DOHH2 (cell line): ENCODE measurements at regions not wholly inside any gene's neighbourhood (a gene's known extent, or its start where the extent isn't known, plus 50 kb on each side); places are given as distances from the start of the nearest gene placed in this dataset.

Experiments
- H3F3A ChIP-seq: fragments of 200-600 bp; sonication (generic), shearing (Covaris generic); 2 replicates; pipeline ENCODE4 v1.6.0; 2016; ENCODE audit warnings: antibody characterized with exemption, mild to moderate bottlenecking; ENCODE audit not compliant: control insufficient read depth, insufficient read depth
- H3K27ac ChIP-seq: fragments of 200-600 bp; sonication (generic); 2 replicates; pipeline ENCODE4 v1.5.1; 2014; ENCODE audit warnings: low read depth, mild to moderate bottlenecking, low read length, moderate library complexity
- H3K27me3 ChIP-seq: fragments of 200-600 bp; sonication (generic); 2 replicates; pipeline ENCODE4 v1.6.1; 2014; ENCODE audit warnings: mild to moderate bottlenecking, low read length, mixed read lengths; ENCODE audit not compliant: control insufficient read depth
- H3K36me3 ChIP-seq: fragments of 200-600 bp; sonication (generic); 2 replicates; pipeline ENCODE4 v1.6.1; 2014; ENCODE audit warnings: mild to moderate bottlenecking, low read length, moderate library complexity, mixed read lengths; ENCODE audit not compliant: control insufficient read depth
- H3K4me1 ChIP-seq: fragments of 200-600 bp; sonication (generic); 2 replicates; pipeline ENCODE4 v1.6.1; 2014; ENCODE audit warnings: mild to moderate bottlenecking, low read length, mixed read lengths; ENCODE audit not compliant: control insufficient read depth
- H3K4me2 ChIP-seq: fragments of 200-600 bp; sonication (generic); 2 replicates; pipeline ENCODE4 v1.6.0; 2014; ENCODE audit warnings: mild to moderate bottlenecking, low read length, moderate library complexity
- H3K4me3 ChIP-seq: fragments of 200-600 bp; sonication (generic); 2 replicates; pipeline ENCODE4 v1.5.1; 2014; ENCODE audit warnings: mild to moderate bottlenecking, low read length, mixed read lengths
- H3K79me2 ChIP-seq: fragments of 200-600 bp; sonication (generic); 2 replicates; pipeline ENCODE4 v1.6.1; 2014; ENCODE audit warnings: mild to moderate bottlenecking, low read length, mixed read lengths; ENCODE audit not compliant: control insufficient read depth
- H3K9me2 ChIP-seq: fragments of 200-600 bp; sonication (generic); replicated peaks from 2 replicates; pipeline ENCODE4 v1.6.1; 2014; ENCODE audit warnings: mild to moderate bottlenecking, low read length, mixed read lengths; ENCODE audit not compliant: control insufficient read depth
- H3K9me3 ChIP-seq: fragments of 200-600 bp; sonication (generic); 2 replicates; pipeline ENCODE4 v1.6.1; 2014; ENCODE audit warnings: antibody characterized with exemption, low read length, mixed read lengths; ENCODE audit not compliant: control insufficient read depth, insufficient read depth
- H4K20me1 ChIP-seq: fragments of 200-600 bp; sonication (generic); 2 replicates; pipeline ENCODE4 v1.6.0; 2014; ENCODE audit warnings: low read depth, mild to moderate bottlenecking, antibody characterized with exemption, low read length, moderate library complexity; ENCODE audit not compliant: control insufficient read depth, insufficient read depth
- EZH2phosphoT487 ChIP-seq: fragments of 200-600 bp; sonication (generic); IDR thresholded peaks from 2 replicates; pipeline ENCODE4 v1.6.1; 2017; ENCODE audit warnings: borderline replicate concordance, mild to moderate bottlenecking, antibody characterized with exemption, low read length, moderate library complexity, mixed read lengths
- TF ChIP-seq, protein P1 (sequence below): fragments of 200-600 bp; sonication (generic); IDR thresholded peaks from one replicate; pipeline ENCODE4 v1.5.1; 2014; ENCODE audit warnings: antibody characterized with exemption, mild to moderate bottlenecking, low read depth, low read length; ENCODE audit not compliant: poor library complexity, severe bottlenecking

DNA sequence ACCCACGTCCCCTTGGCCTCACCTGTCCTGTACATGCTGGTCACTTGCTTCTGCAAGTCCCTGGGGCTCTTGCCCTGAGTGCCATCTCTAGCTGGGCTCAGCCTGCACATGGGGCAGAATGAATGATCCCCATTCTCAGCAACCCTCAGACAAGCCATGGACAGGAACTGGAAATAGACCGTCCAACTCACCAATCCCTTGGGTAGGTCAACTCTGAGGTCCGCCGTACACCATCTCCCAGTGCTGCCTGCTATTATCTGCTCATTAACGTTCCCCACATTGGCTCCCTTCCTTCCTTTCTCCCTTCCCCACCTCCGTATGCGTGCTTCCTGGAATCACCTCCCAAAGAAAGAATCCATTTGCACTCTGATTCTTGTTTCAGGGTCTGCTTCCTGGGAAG lies 335.0 kb downstream of the SFMBT2 start:
- H3K27me3 ChIP-seq = no peaks in the 10 kb centered on the region
- no peak overlapping the region for H3K4me3 ChIP-seq
- no peaks in the 10 kb centered on the region for H3F3A ChIP-seq
- no peaks in the 10 kb centered on the region for H3K36me3 ChIP-seq
- no peak overlapping the region for H3K27ac ChIP-seq
- H3K9me3 ChIP-seq = no peaks in the 10 kb centered on the region
- no peaks in the 10 kb centered on the region for H3K79me2 ChIP-seq
- no peaks in the 10 kb centered on the region for H3K4me1 ChIP-seq
- no peak overlapping the region for H3K4me2 ChIP-seq
- H3K9me2 ChIP-seq = no peaks in the 10 kb centered on the region
- H4K20me1 ChIP-seq = no peaks in the 10 kb centered on the region
- TF ChIP-seq, protein P1, sequence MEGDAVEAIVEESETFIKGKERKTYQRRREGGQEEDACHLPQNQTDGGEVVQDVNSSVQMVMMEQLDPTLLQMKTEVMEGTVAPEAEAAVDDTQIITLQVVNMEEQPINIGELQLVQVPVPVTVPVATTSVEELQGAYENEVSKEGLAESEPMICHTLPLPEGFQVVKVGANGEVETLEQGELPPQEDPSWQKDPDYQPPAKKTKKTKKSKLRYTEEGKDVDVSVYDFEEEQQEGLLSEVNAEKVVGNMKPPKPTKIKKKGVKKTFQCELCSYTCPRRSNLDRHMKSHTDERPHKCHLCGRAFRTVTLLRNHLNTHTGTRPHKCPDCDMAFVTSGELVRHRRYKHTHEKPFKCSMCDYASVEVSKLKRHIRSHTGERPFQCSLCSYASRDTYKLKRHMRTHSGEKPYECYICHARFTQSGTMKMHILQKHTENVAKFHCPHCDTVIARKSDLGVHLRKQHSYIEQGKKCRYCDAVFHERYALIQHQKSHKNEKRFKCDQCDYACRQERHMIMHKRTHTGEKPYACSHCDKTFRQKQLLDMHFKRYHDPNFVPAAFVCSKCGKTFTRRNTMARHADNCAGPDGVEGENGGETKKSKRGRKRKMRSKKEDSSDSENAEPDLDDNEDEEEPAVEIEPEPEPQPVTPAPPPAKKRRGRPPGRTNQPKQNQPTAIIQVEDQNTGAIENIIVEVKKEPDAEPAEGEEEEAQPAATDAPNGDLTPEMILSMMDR = no peak
- TF ChIP-seq EZH2phosphoT487 = no peak

DNA sequence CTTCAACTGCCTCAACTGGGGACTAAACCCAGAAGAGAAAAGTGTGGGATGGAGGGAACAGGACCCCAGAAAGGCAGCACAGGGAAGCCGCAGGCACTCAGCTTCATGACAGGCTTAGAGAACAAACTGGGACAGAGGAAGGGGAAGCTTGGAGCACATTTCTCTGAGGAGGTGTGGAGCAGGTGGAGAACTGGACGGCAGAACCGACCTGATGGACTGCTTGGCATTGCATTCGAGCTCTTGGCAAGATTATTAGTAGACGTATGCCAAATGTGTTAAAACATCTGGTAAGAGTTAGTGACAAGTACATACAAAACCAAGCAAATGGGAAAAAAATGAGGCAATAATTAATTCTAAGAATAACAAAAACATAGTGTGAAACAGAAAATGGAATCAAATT lies 335.7 kb downstream of the SFMBT2 start:
- TF ChIP-seq, protein P1 = no peak
- TF ChIP-seq EZH2phosphoT487 = no peak
- no peaks in the 10 kb centered on the region for H3K4me1 ChIP-seq
- H3K79me2 ChIP-seq = no peaks in the 10 kb centered on the region
- H4K20me1 ChIP-seq = no peaks in the 10 kb centered on the region
- no peaks in the 10 kb centered on the region for H3K9me2 ChIP-seq
- H3K4me2 ChIP-seq = no peak overlapping the region
- H3K4me3 ChIP-seq = no peak overlapping the region
- no peaks in the 10 kb centered on the region for H3K36me3 ChIP-seq
- no peak overlapping the region for H3K27ac ChIP-seq
- H3K9me3 ChIP-seq = no peaks in the 10 kb centered on the region
- no peaks in the 10 kb centered on the region for H3F3A ChIP-seq
- no peaks in the 10 kb centered on the region for H3K27me3 ChIP-seq

DNA sequence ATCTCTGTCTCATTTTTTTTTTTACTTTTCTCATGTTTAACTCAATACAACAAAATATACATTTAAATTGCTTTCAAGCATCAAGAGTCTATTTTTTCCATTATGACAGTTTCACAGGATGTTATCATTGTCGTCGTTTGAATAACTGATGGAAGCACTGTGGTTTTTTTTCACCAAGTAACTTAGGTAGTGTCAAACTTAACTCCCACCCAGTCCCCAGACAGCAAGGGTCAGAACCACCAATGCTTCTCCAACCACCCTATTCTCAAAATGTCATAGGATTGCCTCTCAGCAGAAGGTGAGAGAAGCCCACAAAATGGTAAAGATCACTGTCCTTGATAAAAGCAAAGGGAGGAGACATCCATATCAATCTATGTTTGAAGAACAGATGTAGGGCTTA lies 339.4 kb downstream of the SFMBT2 start:
- Histone ChIP-seq H3K27ac (no peak overlapping the region), H3K4me2 (no peak overlapping the region), H3K79me2 (no peaks in the 10 kb centered on the region), H3K27me3 (no peaks in the 10 kb centered on the region), H3K9me3 (no peaks in the 10 kb centered on the region), H3K9me2 (no peaks in the 10 kb centered on the region), H3F3A (no peaks in the 10 kb centered on the region), H3K4me1 (no peaks in the 10 kb centered on the region), H3K4me3 (no peak overlapping the region), H4K20me1 (no peaks in the 10 kb centered on the region), H3K36me3 (no peaks in the 10 kb centered on the region)
- TF ChIP-seq, protein P1 = no peak
- TF ChIP-seq EZH2phosphoT487 = no peak

DNA sequence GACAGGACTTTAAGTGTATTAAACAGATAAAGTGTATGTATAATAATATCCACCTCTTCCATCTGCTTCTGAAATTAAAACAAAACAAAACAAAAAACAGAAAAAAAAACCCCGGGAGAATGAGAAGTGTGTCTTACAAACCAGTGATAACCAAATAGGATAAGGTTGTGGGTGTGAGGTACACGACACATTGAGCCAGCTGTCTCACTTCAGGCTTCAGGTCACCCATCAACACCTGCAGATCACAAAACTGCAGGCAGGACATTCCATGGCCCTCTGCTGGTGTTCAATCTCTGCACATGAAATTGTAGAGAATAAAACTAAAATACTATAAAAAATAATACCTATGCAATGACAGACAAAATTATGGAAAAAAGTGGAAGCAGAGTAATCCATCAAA lies 339.9 kb downstream of the SFMBT2 start:
- Histone ChIP-seq H3K27me3 (no peaks in the 10 kb centered on the region), H3K4me3 (no peak overlapping the region), H3K36me3 (no peaks in the 10 kb centered on the region), H3K4me1 (no peaks in the 10 kb centered on the region), H3K27ac (no peak overlapping the region), H3F3A (no peaks in the 10 kb centered on the region), H3K79me2 (no peaks in the 10 kb centered on the region), H3K9me3 (no peaks in the 10 kb centered on the region), H3K9me2 (no peaks in the 10 kb centered on the region), H4K20me1 (no peaks in the 10 kb centered on the region), H3K4me2 (no peak overlapping the region)
- TF ChIP-seq EZH2phosphoT487 = no peak
- TF ChIP-seq, protein P1 = no peak
